GM20000 (cell line): ENCODE measurements at regions not wholly inside any gene's neighbourhood (a gene's known extent, or its start where the extent isn't known, plus 50 kb on each side); places are given as distances from the start of the nearest gene placed in this dataset.
"Not testable (repeated sequence)": the region's sequence is repeated elsewhere in the genome, so short reads cannot be mapped to it uniquely, and the experiment has no call there.

Experiments used
- DNase-seq: peaks from one replicate; pipeline ENCODE4 v3.0.0; 2012; ENCODE audit warnings: low spot score
- CTCF ChIP-seq: IDR thresholded peaks from 2 replicates; pipeline ENCODE4 v1.5.1; 2012; ENCODE audit warnings: mild to moderate bottlenecking, control low read depth; ENCODE audit errors: extremely low read depth, missing control alignments

- DNase-seq, result no peak
- no peak for TF ChIP-seq CTCF
These were observed 588.8 kb downstream of the ANKRD50 start for GRCh38 chr4:124123721-124124120.

- DNase-seq, result not testable (repeated sequence)
These were observed 581.2 kb downstream of the ANKRD50 start for GRCh38 chr4:124131324-124131723.

GRCh38 chr4:124132161-124132560 is 580.4 kb downstream of the ANKRD50 start:
- DNase-seq, result no peak

DNA sequence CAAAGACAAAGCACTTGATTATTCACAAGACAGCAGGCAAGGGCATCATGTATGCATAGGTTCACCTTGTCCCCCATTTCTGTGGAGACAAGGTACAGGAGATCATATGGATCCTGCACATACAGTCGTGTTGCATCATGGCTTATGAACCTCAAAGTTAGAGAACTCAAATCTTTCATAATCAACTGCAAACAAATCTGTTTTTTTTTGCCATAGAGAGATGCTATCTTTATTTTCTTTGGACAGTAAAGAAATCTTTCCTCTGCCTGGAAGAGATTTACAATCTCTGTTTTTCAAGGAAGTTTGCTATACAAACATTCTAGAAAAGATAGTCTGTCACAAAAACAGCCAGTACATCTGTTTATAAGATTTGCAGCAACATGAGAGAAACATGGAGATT is 578.8 kb downstream of the ANKRD50 start:
- no peak for TF ChIP-seq CTCF
- no peak for DNase-seq

More at GRCh38 chr4:124132161-124132560, 580.4 kb downstream of the ANKRD50 start:
- TF ChIP-seq CTCF, result no peak

- DNase-seq, result no peak
- TF ChIP-seq CTCF, result no peak
These were observed 577.1 kb downstream of the ANKRD50 start for GRCh38 chr4:124135409-124135813.

- no peak for DNase-seq
- TF ChIP-seq CTCF, result no peak
These were observed 573.5 kb downstream of the ANKRD50 start for GRCh38 chr4:124139044-124139443.

- no peak for TF ChIP-seq CTCF
- DNase-seq, result no peak
These were observed 568.9 kb downstream of the ANKRD50 start for GRCh38 chr4:124143632-124144031.

- no peak for DNase-seq
- TF ChIP-seq CTCF, result no peak
These were observed 568.3 kb downstream of the ANKRD50 start for GRCh38 chr4:124144238-124144654.
